H9 (cell line): ENCODE measurements at regions not wholly inside any gene's neighbourhood (a gene's known extent, or its start where the extent isn't known, plus 50 kb on each side); places are given as distances from the start of the nearest gene placed in this dataset.

Source experiments
- DNase-seq: peaks from one replicate; pipeline ENCODE4 v3.0.0-alpha.2; 2017
- H2AFZ ChIP-seq: one replicate; pipeline ENCODE4 v1.6.1; 2013; ENCODE audit warnings: mild to moderate bottlenecking, low read length, control low read depth, moderate library complexity
- H2AK5ac ChIP-seq: 2 replicates; pipeline ENCODE4 v1.6.1; 2013; ENCODE audit warnings: low read length, control low read depth, mixed read lengths; ENCODE audit not compliant: insufficient read length
- H2BK120ac ChIP-seq: one replicate; pipeline ENCODE4 v1.6.1; 2013; ENCODE audit warnings: low read depth, mild to moderate bottlenecking, low read length, control low read depth, inconsistent platforms; ENCODE audit not compliant: poor library complexity, severe bottlenecking
- H2BK12ac ChIP-seq: 2 replicates; pipeline ENCODE4 v1.6.1; 2013; ENCODE audit warnings: low read length, control low read depth, mixed read lengths, low read depth; ENCODE audit not compliant: insufficient read length
- H2BK15ac ChIP-seq: 2 replicates; pipeline ENCODE4 v1.6.1; 2013; ENCODE audit warnings: low read depth, low read length, control low read depth
- H2BK20ac ChIP-seq: one replicate; pipeline ENCODE4 v1.6.1; 2013; ENCODE audit warnings: low read depth, mild to moderate bottlenecking, low read length, control low read depth, inconsistent platforms; ENCODE audit not compliant: poor library complexity, severe bottlenecking
- H2BK5ac ChIP-seq: 2 replicates; pipeline ENCODE4 v1.6.1; 2013; ENCODE audit warnings: low read length, control low read depth, mixed read lengths; ENCODE audit not compliant: insufficient read length
- H3K14ac ChIP-seq: 2 replicates; pipeline ENCODE4 v1.6.1; 2013; ENCODE audit warnings: low read length, control low read depth; ENCODE audit not compliant: insufficient read depth
- H3K18ac ChIP-seq: 2 replicates; pipeline ENCODE4 v1.6.1; 2013; ENCODE audit warnings: low read depth, mild to moderate bottlenecking, mixed read lengths, low read length, control low read depth; ENCODE audit not compliant: insufficient read length
- H3K23ac ChIP-seq: 2 replicates; pipeline ENCODE4 v1.6.1; 2013; ENCODE audit warnings: low read length, control low read depth, mixed read lengths, low read depth; ENCODE audit not compliant: insufficient read length
- H3K23me2 ChIP-seq: 2 replicates; pipeline ENCODE4 v1.6.1; 2013; ENCODE audit warnings: low read depth, mild to moderate bottlenecking, mixed read lengths, low read length, control low read depth; ENCODE audit not compliant: insufficient read length, poor library complexity, severe bottlenecking
- H3K27ac ChIP-seq: 2 replicates; pipeline ENCODE4 v1.5.1; 2013; ENCODE audit warnings: low read length, control low read depth, mixed read lengths, low read depth; ENCODE audit not compliant: insufficient read length
- H3K27me3 ChIP-seq: 2 replicates; pipeline ENCODE4 v1.6.1; 2013; ENCODE audit warnings: low read length, control low read depth, inconsistent platforms; ENCODE audit not compliant: insufficient read depth
- H3K4ac ChIP-seq: 2 replicates; pipeline ENCODE4 v1.6.1; 2013; ENCODE audit warnings: low read depth, mild to moderate bottlenecking, control low read depth, inconsistent platforms, low read length, moderate library complexity
- H3K4me1 ChIP-seq: 2 replicates; pipeline ENCODE4 v1.6.1; 2013; ENCODE audit warnings: low read length, control low read depth, inconsistent platforms; ENCODE audit not compliant: insufficient read depth
- H3K4me2 ChIP-seq: 2 replicates; pipeline ENCODE4 v1.6.1; 2013; ENCODE audit warnings: low read length, control low read depth, mixed read lengths; ENCODE audit not compliant: insufficient read length, insufficient read depth
- H3K56ac ChIP-seq: 2 replicates; pipeline ENCODE4 v1.6.1; 2013; ENCODE audit warnings: low read depth, mild to moderate bottlenecking, mixed read lengths, low read length, control low read depth; ENCODE audit not compliant: insufficient read length
- H3K79me1 ChIP-seq: 2 replicates; pipeline ENCODE4 v1.6.1; 2013; ENCODE audit warnings: low read depth, mild to moderate bottlenecking, moderate library complexity, low read length, control low read depth, inconsistent platforms; ENCODE audit not compliant: insufficient read depth, poor library complexity, severe bottlenecking
- H3K79me2 ChIP-seq: 2 replicates; pipeline ENCODE4 v1.6.1; 2013; ENCODE audit warnings: low read length, control low read depth, inconsistent platforms; ENCODE audit not compliant: insufficient read depth
- H3K9ac ChIP-seq: 2 replicates; pipeline ENCODE4 v1.6.1; 2013; ENCODE audit warnings: low read length, control low read depth, mixed read lengths; ENCODE audit not compliant: insufficient read length; ENCODE audit errors: extremely low read depth
- H3K9me3 ChIP-seq: one replicate; pipeline ENCODE4 v1.6.1; 2013; ENCODE audit warnings: low read depth, low read length, inconsistent platforms; ENCODE audit not compliant: control insufficient read depth
- H3T11ph ChIP-seq: one replicate; pipeline ENCODE4 v1.6.1; 2013; ENCODE audit warnings: mild to moderate bottlenecking, low read length, control low read depth, inconsistent platforms
- H4K20me1 ChIP-seq: one replicate; pipeline ENCODE4 v1.6.1; 2013; ENCODE audit not compliant: control insufficient read depth, insufficient read length, insufficient read depth
- H4K5ac ChIP-seq: 2 replicates; pipeline ENCODE4 v1.6.1; 2013; ENCODE audit warnings: low read depth, mild to moderate bottlenecking, mixed read lengths, low read length, control low read depth; ENCODE audit not compliant: insufficient read length
- H4K8ac ChIP-seq: replicated peaks from 2 replicates; pipeline ENCODE4 v1.6.1; 2013; ENCODE audit warnings: low read length, control low read depth, mixed read lengths, low read depth; ENCODE audit not compliant: insufficient read length
- H4K91ac ChIP-seq: 2 replicates; pipeline ENCODE4 v1.6.1; 2013; ENCODE audit warnings: low read depth, mild to moderate bottlenecking, moderate library complexity, mixed read lengths, low read length, control low read depth; ENCODE audit not compliant: insufficient read length
- H3K27ac Mint-ChIP-seq, 3 experiments: 2 replicates in 2 of 3; 3 replicates in 1 of 3; pipeline ENCODE4 v1.8.0; 2020 to 2021; ENCODE audit warnings: mixed read lengths in 3 of 3, mild to moderate bottlenecking in 1 of 3, moderate library complexity in 1 of 3
- H3K27me3 Mint-ChIP-seq: 2 replicates; pipeline ENCODE4 v1.8.0; 2021; ENCODE audit warnings: low read depth, mild to moderate bottlenecking, moderate library complexity, mixed read lengths
- H3K36me3 Mint-ChIP-seq, 3 experiments: 2 replicates in 2 of 3; 3 replicates in 1 of 3; pipeline ENCODE4 v1.8.0; 2020 to 2021; ENCODE audit warnings: low read depth in 3 of 3, mixed read lengths in 3 of 3; ENCODE audit not compliant: insufficient read depth in 1 of 3
- H3K4me1 Mint-ChIP-seq, 2 experiments: 2 replicates each; pipeline ENCODE4 v1.8.0; 2020; ENCODE audit warnings: mixed read lengths in 2 of 2
- H3K4me3 Mint-ChIP-seq, 2 experiments: 2 replicates in 1 of 2; 3 replicates in 1 of 2; pipeline ENCODE4 v1.8.0; 2020 to 2021; ENCODE audit warnings: mild to moderate bottlenecking in 2 of 2, mixed read lengths in 2 of 2, moderate library complexity in 1 of 2
- H3K9me3 Mint-ChIP-seq, 2 experiments: 2 replicates in 1 of 2; 3 replicates in 1 of 2; pipeline ENCODE4 v1.8.0; 2020; ENCODE audit warnings: mild to moderate bottlenecking in 2 of 2, mixed read lengths in 2 of 2, moderate library complexity in 1 of 2
- whole genome bisulfite sequencing: extraction: QIAGEN DNeasy Blood & Tissue Kit; methylation state at CpG from one replicate; pipeline ENCODE4 v1.1.7; 2013; ENCODE audit warnings: missing lambda C conversion rate, low lambda C conversion rate, mixed read lengths; ENCODE audit not compliant: insufficient read length; ENCODE audit errors: extremely low coverage; 5-methylcytosine and 5-hydroxymethylcytosine counted together
- TF ChIP-seq, protein P1 (sequence below): fragments of 200-600 bp; sonication (generic); conservative IDR thresholded peaks from 3 replicates; pipeline ENCODE4 v1.8.0; 2021; ENCODE audit warnings: antibody characterized with exemption, mild to moderate bottlenecking

DNA sequence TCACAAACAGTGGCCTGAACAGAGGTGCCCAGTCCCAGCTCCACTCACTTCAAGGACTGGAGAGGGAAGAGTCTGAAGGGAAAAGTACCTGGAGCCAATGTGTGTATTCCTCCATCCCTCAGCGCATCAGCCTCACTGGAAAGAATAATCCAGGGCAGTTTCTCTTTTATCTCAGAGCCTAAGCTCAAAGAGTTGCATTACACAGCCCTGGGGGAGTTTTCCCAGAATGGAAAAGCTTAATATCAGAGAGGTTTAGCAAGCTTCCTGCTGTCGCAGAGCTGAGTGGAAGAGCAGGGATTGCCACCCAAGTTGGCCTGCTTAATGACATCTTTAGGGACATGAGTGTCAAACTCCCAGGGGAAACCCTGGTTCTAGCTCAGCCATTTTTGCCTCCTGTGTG, 80.4 kb upstream of the MSX1 start:
- Histone ChIP-seq H3K27ac (no peak overlapping the region), H2BK120ac (no peak overlapping the region), H4K8ac (no peak overlapping the region), H2AK5ac (no peak overlapping the region), H3K79me2 (no peaks in the 10 kb centered on the region), H3K14ac (no peak overlapping the region), H3T11ph (no peak overlapping the region), H4K20me1 (no peaks in the 10 kb centered on the region), H2BK12ac (no peak overlapping the region), H3K4me2 (no peak overlapping the region), H3K4me1 (no peaks in the 10 kb centered on the region), H3K9me3 (no peaks in the 10 kb centered on the region), H4K91ac (no peak overlapping the region), H2BK15ac (no peak overlapping the region), H3K56ac (no peak overlapping the region), H2BK20ac (no peak overlapping the region), H3K18ac (no peak overlapping the region), H3K4ac (no peak overlapping the region), H2AFZ (no peak overlapping the region), H2BK5ac (no peak overlapping the region), H3K23ac (no peak overlapping the region), H4K5ac (no peak overlapping the region), H3K27me3 (no peaks in the 10 kb centered on the region; the same call in 1 of the 2 replicates), H3K23me2 (no peaks in the 10 kb centered on the region), H3K79me1 (no peaks in the 10 kb centered on the region), H3K9ac (no peak overlapping the region)
- Mint-ChIP-seq H3K27me3 (peaks cover 69% of the 10 kb centered on the region), H3K4me1 (peaks cover 2 to 12% of the 10 kb centered on the region in 2 experiments; a peak in 2 of 4 replicates), H3K36me3 (no peaks in the 10 kb centered on the region), H3K4me3 (no peak overlapping the region), H3K27ac (no peak overlapping the region; a peak in 1 of 7 replicates), H3K9me3 (no peaks in the 10 kb centered on the region)
- TF ChIP-seq, protein P1, sequence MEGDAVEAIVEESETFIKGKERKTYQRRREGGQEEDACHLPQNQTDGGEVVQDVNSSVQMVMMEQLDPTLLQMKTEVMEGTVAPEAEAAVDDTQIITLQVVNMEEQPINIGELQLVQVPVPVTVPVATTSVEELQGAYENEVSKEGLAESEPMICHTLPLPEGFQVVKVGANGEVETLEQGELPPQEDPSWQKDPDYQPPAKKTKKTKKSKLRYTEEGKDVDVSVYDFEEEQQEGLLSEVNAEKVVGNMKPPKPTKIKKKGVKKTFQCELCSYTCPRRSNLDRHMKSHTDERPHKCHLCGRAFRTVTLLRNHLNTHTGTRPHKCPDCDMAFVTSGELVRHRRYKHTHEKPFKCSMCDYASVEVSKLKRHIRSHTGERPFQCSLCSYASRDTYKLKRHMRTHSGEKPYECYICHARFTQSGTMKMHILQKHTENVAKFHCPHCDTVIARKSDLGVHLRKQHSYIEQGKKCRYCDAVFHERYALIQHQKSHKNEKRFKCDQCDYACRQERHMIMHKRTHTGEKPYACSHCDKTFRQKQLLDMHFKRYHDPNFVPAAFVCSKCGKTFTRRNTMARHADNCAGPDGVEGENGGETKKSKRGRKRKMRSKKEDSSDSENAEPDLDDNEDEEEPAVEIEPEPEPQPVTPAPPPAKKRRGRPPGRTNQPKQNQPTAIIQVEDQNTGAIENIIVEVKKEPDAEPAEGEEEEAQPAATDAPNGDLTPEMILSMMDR: no peak
- no CpG with 5 or more reads among the region's 2 CpGs for WGBS
- DNase-seq: no peak
